ENCODE measurements at regions not wholly inside any gene's neighbourhood (a gene's known extent, or its start where the extent isn't known, plus 50 kb on each side); places are given as distances from the start of the nearest gene placed in this dataset.

GRCh38 chr14:34134484-34134883 is 183.6 kb upstream of the EGLN3 start:
- DNase-seq, result no peak

- DNase-seq, result no peak
Measured at GRCh38 chr14:34129927-34130552, 179.2 kb upstream of the EGLN3 start.

- DNase-seq, result no peak
Measured at GRCh38 chr14:34128665-34129064, 177.8 kb upstream of the EGLN3 start.

- no peak for DNase-seq
Measured at GRCh38 chr14:34126586-34126985, 175.7 kb upstream of the EGLN3 start.

GRCh38 chr14:34124585-34124984 is 173.7 kb upstream of the EGLN3 start:
- DNase-seq, result no peak

GRCh38 chr14:34122650-34123049 is 171.8 kb upstream of the EGLN3 start:
- DNase-seq, result no peak

- no peak for DNase-seq
Measured at GRCh38 chr14:34122081-34122480, 171.2 kb upstream of the EGLN3 start.

- DNase-seq, result no peak
Measured at GRCh38 chr14:34120185-34120977, 169.5 kb upstream of the EGLN3 start.

GRCh38 chr14:34119107-34119858 is 168.4 kb upstream of the EGLN3 start:
- no peak for DNase-seq

- no peak for DNase-seq
Measured at GRCh38 chr14:34113991-34114390, 163.1 kb upstream of the EGLN3 start.

GRCh38 chr14:34113005-34113511 is 162.2 kb upstream of the EGLN3 start:
- DNase-seq, result no peak

GRCh38 chr14:34111953-34112352 is 161.1 kb upstream of the EGLN3 start:
- no peak for DNase-seq

GRCh38 chr14:34111505-34111904 is 160.6 kb upstream of the EGLN3 start:
- DNase-seq, result peak; percentile 7

- DNase-seq, result no peak
Measured at GRCh38 chr14:34110531-34110930, 159.7 kb upstream of the EGLN3 start.

- no peak for DNase-seq
Measured at GRCh38 chr14:34107441-34107840, 156.6 kb upstream of the EGLN3 start.

GRCh38 chr14:34106310-34106709 is 155.4 kb upstream of the EGLN3 start:
- no peak for DNase-seq

GRCh38 chr14:34104489-34105397 is 153.9 kb upstream of the EGLN3 start:
- no peak for DNase-seq

GRCh38 chr14:34103176-34103575 is 152.3 kb upstream of the EGLN3 start:
- DNase-seq, result no peak

GRCh38 chr14:34099635-34100034 is 148.8 kb upstream of the EGLN3 start:
- DNase-seq, result no peak

GRCh38 chr14:34098985-34099349 is 148.1 kb upstream of the EGLN3 start:
- no peak for DNase-seq
